Sigmoid colon (tissue), 4 donors: ENCODE measurements at regions not wholly inside any gene's neighbourhood (a gene's known extent, or its start where the extent isn't known, plus 50 kb on each side); places are given as distances from the start of the nearest gene placed in this dataset.

Experiments
- EP300 ChIP-seq, 4 donors: sonication (generic); formaldehyde crosslinking; IDR thresholded peaks; one replicate each; pipeline ENCODE4 v1.6.1; 2017; ENCODE audit warnings: antibody characterized with exemption in 4 of 4
- POLR2A ChIP-seq, 2 donors: fragments of 450-650 bp; IDR thresholded peaks; one replicate each; pipeline ENCODE4 v1.6.1; 2016; ENCODE audit warnings: antibody characterized with exemption in 2 of 2, mild to moderate bottlenecking in 2 of 2, moderate library complexity in 2 of 2
- POLR2AphosphoS5 ChIP-seq, 4 donors: sonication (generic); formaldehyde crosslinking; IDR thresholded peaks; one replicate each; pipeline ENCODE4 v1.6.1; 2017; ENCODE audit warnings: antibody characterized with exemption in 4 of 4
- TF ChIP-seq, protein P1 (sequence below), 4 experiments: fragments of 450-650 bp in 3 of 4; fragments of 200-600 bp in 1 of 4; IDR thresholded peaks; one replicate each; pipeline ENCODE4 v1.5.1; 2016 to 2019; ENCODE audit warnings: antibody characterized with exemption in 4 of 4, mild to moderate bottlenecking in 3 of 4, moderate library complexity in 2 of 4

DNA sequence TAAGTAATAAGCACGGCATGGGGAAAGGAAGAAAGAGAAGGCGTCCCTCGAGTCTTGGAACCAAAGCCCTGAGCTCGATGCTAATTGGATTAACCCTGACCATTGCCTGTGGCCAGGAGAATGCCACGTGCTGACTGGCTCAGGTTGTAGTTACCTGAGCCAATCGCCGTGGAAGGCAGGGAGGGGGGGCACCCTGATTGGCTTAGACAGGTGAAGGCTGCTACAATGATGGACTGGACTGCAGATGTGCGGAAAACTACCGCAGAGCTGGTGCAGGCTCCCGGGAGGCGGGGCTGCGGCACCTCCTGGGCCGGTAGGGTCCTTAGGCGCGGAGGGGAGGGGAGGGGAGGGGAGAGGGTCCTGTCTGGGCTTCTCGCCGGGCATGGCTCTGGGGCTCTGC, 121.3 kb downstream of the TFAP2C start:
- TF ChIP-seq, protein P1, sequence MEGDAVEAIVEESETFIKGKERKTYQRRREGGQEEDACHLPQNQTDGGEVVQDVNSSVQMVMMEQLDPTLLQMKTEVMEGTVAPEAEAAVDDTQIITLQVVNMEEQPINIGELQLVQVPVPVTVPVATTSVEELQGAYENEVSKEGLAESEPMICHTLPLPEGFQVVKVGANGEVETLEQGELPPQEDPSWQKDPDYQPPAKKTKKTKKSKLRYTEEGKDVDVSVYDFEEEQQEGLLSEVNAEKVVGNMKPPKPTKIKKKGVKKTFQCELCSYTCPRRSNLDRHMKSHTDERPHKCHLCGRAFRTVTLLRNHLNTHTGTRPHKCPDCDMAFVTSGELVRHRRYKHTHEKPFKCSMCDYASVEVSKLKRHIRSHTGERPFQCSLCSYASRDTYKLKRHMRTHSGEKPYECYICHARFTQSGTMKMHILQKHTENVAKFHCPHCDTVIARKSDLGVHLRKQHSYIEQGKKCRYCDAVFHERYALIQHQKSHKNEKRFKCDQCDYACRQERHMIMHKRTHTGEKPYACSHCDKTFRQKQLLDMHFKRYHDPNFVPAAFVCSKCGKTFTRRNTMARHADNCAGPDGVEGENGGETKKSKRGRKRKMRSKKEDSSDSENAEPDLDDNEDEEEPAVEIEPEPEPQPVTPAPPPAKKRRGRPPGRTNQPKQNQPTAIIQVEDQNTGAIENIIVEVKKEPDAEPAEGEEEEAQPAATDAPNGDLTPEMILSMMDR (IDR thresholded peaks at IDR 0.05), result no peak
- TF ChIP-seq EP300 (IDR thresholded peaks at IDR 0.05), result no peak
- no peak for TF ChIP-seq POLR2A (IDR thresholded peaks at IDR 0.05)
- TF ChIP-seq POLR2AphosphoS5 (IDR thresholded peaks at IDR 0.05), result no peak
